T-helper 9 cell (primary cell): ENCODE measurements at regions not wholly inside any gene's neighbourhood (a gene's known extent, or its start where the extent isn't known, plus 50 kb on each side); places are given as distances from the start of the nearest gene placed in this dataset.
"Not testable (repeated sequence)": the region's sequence is repeated elsewhere in the genome, so short reads cannot be mapped to it uniquely, and the experiment has no call there.

Experiments
- DNase-seq: peaks from one replicate; pipeline ENCODE4 v3.0.0-alpha.2; 2020

DNA sequence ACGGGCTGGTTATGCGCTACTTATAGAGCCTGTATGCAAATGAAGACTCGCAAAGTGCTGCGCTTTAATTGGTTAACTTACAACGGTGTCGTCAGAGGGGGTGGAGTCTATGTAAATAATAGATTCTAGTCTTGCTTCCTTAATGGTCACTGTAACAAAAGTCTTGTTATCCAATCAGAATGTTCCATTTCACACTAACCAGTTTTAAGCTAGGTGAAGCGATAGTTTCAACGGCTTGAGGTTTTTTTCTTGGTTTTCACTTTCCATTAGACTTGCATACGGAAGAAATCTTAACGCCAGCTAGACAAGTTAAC lies 66.9 kb downstream of the FAM72B start:
- DNase-seq: not testable (repeated sequence)

- DNase-seq: not testable (repeated sequence)
Measured at GRCh38 chr1:121117622-121118479, 66.3 kb downstream of the FAM72B start.
